ENCODE measurements at regions not wholly inside any gene's neighbourhood (a gene's known extent, or its start where the extent isn't known, plus 50 kb on each side); places are given as distances from the start of the nearest gene placed in this dataset.

- Histone ChIP-seq H3K27ac (no peak overlapping the region), H3K9me3 (replicated peaks in 1 of 3) (no peaks in the 10 kb centered on the region), H3K4me3 (no peak overlapping the region), H3K4me1 (replicated peaks in 1 of 2) (no peaks in the 10 kb centered on the region), H3K36me3 (replicated peaks in 1 of 2) (no peaks in the 10 kb centered on the region), H3K27me3 (no peaks in the 10 kb centered on the region)
- WGBS, 4 donors, result 66 to 78% (median 69%) methylated on average over 3 of the region's 3 CpGs
- TF ChIP-seq POLR2A (IDR thresholded peaks at IDR 0.05), result no peak
- TF ChIP-seq, protein P1, sequence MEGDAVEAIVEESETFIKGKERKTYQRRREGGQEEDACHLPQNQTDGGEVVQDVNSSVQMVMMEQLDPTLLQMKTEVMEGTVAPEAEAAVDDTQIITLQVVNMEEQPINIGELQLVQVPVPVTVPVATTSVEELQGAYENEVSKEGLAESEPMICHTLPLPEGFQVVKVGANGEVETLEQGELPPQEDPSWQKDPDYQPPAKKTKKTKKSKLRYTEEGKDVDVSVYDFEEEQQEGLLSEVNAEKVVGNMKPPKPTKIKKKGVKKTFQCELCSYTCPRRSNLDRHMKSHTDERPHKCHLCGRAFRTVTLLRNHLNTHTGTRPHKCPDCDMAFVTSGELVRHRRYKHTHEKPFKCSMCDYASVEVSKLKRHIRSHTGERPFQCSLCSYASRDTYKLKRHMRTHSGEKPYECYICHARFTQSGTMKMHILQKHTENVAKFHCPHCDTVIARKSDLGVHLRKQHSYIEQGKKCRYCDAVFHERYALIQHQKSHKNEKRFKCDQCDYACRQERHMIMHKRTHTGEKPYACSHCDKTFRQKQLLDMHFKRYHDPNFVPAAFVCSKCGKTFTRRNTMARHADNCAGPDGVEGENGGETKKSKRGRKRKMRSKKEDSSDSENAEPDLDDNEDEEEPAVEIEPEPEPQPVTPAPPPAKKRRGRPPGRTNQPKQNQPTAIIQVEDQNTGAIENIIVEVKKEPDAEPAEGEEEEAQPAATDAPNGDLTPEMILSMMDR (IDR thresholded peaks at IDR 0.05), result no peak
- intact Hi-C loops (cut with DNase I), result no loop called here
- no peak for DNase-seq
Measured at GRCh38 chr5:145429170-145429569, 406.0 kb downstream of the PRELID2 start.

DNA sequence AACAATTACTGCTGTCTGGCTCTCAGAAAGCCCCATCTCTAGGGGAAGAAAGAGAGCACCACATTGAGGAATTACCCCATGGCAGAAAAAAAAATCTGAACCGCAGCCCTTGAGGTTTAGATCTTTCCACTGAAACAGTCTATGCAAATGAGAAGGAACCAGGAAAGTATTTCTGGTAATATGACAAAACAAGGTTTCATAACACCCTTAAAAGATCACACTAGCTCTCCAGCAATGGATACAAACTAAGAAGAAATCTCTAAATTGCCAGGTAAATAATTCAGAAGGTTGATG lies 427.1 kb downstream of the PRELID2 start:
- 81 to 95% (median 90%) methylated on average over 1 of the region's 1 CpG for WGBS, 4 donors
- Histone ChIP-seq H3K4me1 (replicated peaks in 1 of 2) (no peaks in the 10 kb centered on the region), H3K36me3 (replicated peaks in 1 of 2) (no peaks in the 10 kb centered on the region), H3K27ac (no peak overlapping the region), H3K4me3 (no peak overlapping the region), H3K27me3 (no peaks in the 10 kb centered on the region), H3K9me3 (replicated peaks in 1 of 3) (no peaks in the 10 kb centered on the region)
- no peak for TF ChIP-seq POLR2A (IDR thresholded peaks at IDR 0.05)
- TF ChIP-seq, protein P1 (IDR thresholded peaks at IDR 0.05), result no peak
- intact Hi-C loops (cut with DNase I), result no loop called here
- DNase-seq, result no peak

DNA sequence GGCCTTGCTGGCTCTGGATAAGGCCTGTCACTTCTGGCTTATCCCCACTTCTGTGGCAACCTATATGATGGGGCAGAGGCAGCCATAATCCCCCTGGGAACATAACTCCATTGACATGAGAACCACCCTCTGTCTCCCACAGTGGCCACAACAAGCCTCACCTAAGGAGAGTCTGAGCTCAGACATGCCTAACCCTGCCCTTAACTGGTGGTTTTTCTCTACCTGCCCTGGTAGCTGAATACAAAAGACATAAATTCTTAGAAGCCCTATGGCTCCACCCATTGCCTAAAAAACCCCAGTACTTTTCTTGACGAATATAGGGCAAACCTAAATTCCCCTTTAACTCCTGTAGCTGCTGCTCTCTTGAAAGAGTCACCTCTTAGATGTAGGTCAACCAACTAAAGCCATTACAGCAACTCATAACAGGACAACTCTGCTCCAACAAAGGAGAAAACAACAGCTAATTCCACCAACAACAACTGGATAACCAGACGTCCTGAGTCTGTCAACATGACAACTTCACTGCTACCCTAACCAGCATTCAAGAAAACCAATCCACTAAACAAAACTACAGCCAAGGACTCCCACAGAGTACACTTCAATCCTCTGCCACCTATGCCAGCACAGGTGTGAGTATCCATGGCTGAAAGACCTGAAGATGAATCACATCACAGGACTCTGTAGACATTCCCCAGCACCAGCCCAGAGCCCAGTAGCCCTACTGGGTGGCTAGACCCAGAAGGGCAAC lies 427.7 kb downstream of the PRELID2 start:
- H3K4me3 ChIP-seq, result no peak overlapping the region
- no peaks in the 10 kb centered on the region for H3K36me3 ChIP-seq (replicated peaks in 1 of 2)
- intact Hi-C loops (cut with DNase I), result no loop called here
- TF ChIP-seq POLR2A (IDR thresholded peaks at IDR 0.05), result no peak
- TF ChIP-seq, protein P1 (IDR thresholded peaks at IDR 0.05), result no peak
- no peaks in the 10 kb centered on the region for H3K27me3 ChIP-seq
- no peak overlapping the region for H3K27ac ChIP-seq
- no peaks in the 10 kb centered on the region for H3K9me3 ChIP-seq (replicated peaks in 1 of 3)
- no peak for DNase-seq
- H3K4me1 ChIP-seq (replicated peaks in 1 of 2), result no peaks in the 10 kb centered on the region
- WGBS, 4 donors, result 65 to 71% (median 68%) methylated on average over 2 of the region's 2 CpGs

GRCh38 chr5:145403992-145404391 lies 431.1 kb downstream of the PRELID2 start:
- Histone ChIP-seq H3K27ac (no peak overlapping the region), H3K36me3 (replicated peaks in 1 of 2) (no peaks in the 10 kb centered on the region), H3K27me3 (no peaks in the 10 kb centered on the region), H3K4me3 (no peak overlapping the region), H3K9me3 (replicated peaks in 1 of 3) (no peaks in the 10 kb centered on the region), H3K4me1 (replicated peaks in 1 of 2) (no peaks in the 10 kb centered on the region)
- 88 to 89% (median 89%) methylated on average over 7 of the region's 7 CpGs for WGBS, 4 donors
- TF ChIP-seq, protein P1 (IDR thresholded peaks at IDR 0.05), result no peak
- TF ChIP-seq POLR2A (IDR thresholded peaks at IDR 0.05), result no peak
- DNase-seq, result no peak
- intact Hi-C loops (cut with DNase I), result no loop called here
